Neural progenitor cell (in vitro differentiated cells): ENCODE measurements at regions not wholly inside any gene's neighbourhood (a gene's known extent, or its start where the extent isn't known, plus 50 kb on each side); places are given as distances from the start of the nearest gene placed in this dataset.

ENCODE experiments used
- EZH2 ChIP-seq: fragments of 200-600 bp; sonication (generic); IDR thresholded peaks from 2 replicates; pipeline ENCODE4 v1.6.1; 2017; ENCODE audit warnings: antibody characterized with exemption, mild to moderate bottlenecking, moderate library complexity
- EZH2phosphoT487 ChIP-seq: fragments of 200-600 bp; sonication (generic); IDR thresholded peaks from 2 replicates; pipeline ENCODE4 v1.6.1; 2017; ENCODE audit warnings: antibody characterized with exemption
- TF ChIP-seq, protein P1 (sequence below): fragments of 200-600 bp; sonication (generic); IDR thresholded peaks from 2 replicates; pipeline ENCODE4 v1.5.1; 2017; ENCODE audit warnings: antibody characterized with exemption, mild to moderate bottlenecking

DNA sequence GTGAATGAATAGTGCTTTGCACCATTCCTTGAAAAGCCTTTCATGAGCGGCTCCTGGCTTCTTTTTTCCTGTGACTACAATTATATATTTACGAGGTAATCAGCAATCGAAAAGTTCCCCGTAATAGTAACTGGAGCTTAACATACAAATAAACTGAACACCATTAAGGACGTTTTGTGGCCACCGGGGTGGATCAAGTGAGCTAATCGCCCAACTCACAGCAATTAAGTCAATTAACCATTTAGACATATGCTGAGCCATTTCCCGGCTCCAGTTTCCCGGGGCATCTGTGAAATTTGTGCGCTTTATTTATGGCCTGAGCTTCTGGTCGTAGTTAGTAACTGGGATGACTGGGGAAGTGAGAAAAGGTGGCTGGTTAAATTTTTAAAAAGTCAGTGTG is 465.2 kb downstream of the MIAT start:
- TF ChIP-seq, protein P1, sequence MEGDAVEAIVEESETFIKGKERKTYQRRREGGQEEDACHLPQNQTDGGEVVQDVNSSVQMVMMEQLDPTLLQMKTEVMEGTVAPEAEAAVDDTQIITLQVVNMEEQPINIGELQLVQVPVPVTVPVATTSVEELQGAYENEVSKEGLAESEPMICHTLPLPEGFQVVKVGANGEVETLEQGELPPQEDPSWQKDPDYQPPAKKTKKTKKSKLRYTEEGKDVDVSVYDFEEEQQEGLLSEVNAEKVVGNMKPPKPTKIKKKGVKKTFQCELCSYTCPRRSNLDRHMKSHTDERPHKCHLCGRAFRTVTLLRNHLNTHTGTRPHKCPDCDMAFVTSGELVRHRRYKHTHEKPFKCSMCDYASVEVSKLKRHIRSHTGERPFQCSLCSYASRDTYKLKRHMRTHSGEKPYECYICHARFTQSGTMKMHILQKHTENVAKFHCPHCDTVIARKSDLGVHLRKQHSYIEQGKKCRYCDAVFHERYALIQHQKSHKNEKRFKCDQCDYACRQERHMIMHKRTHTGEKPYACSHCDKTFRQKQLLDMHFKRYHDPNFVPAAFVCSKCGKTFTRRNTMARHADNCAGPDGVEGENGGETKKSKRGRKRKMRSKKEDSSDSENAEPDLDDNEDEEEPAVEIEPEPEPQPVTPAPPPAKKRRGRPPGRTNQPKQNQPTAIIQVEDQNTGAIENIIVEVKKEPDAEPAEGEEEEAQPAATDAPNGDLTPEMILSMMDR = no peak
- no peak for TF ChIP-seq EZH2
- no peak for TF ChIP-seq EZH2phosphoT487
